GM04504 (cell line): ENCODE measurements at regions not wholly inside any gene's neighbourhood (a gene's known extent, or its start where the extent isn't known, plus 50 kb on each side); places are given as distances from the start of the nearest gene placed in this dataset.
"Not testable (repeated sequence)": the region's sequence is repeated elsewhere in the genome, so short reads cannot be mapped to it uniquely, and the experiment has no call there.

Source experiments
- DNase-seq: peaks from one replicate; pipeline ENCODE4 v3.0.0-alpha.2; 2012; ENCODE audit warnings: low read depth

- DNase-seq, result peak; percentile 98
Measured at GRCh38 chr1:96865731-96866685, 144.4 kb downstream of the PTBP2 start.

- no peak for DNase-seq
Measured at GRCh38 chr1:96872757-96873156, 151.2 kb downstream of the PTBP2 start.

GRCh38 chr1:96878640-96879039 lies 157.1 kb downstream of the PTBP2 start:
- no peak for DNase-seq

GRCh38 chr1:96880626-96881025 lies 159.0 kb downstream of the PTBP2 start:
- no peak for DNase-seq

- no peak for DNase-seq
Measured at GRCh38 chr1:96882096-96882495, 160.5 kb downstream of the PTBP2 start.

- DNase-seq, result no peak
Measured at GRCh38 chr1:96886474-96886873, 164.9 kb downstream of the PTBP2 start.

- DNase-seq, result no peak
Measured at GRCh38 chr1:96887501-96887900, 165.9 kb downstream of the PTBP2 start.

GRCh38 chr1:96901783-96902363 lies 180.3 kb downstream of the PTBP2 start:
- DNase-seq, result no peak

- no peak for DNase-seq
Measured at GRCh38 chr1:96912248-96912647, 190.7 kb downstream of the PTBP2 start.

- DNase-seq, result not testable (repeated sequence)
Measured at GRCh38 chr1:96915701-96916100, 194.1 kb downstream of the PTBP2 start.

GRCh38 chr1:96918406-96918805 lies 196.8 kb downstream of the PTBP2 start:
- DNase-seq, result peak; percentile 23

GRCh38 chr1:96922181-96922580 lies 200.6 kb downstream of the PTBP2 start:
- DNase-seq, result no peak

GRCh38 chr1:96923753-96924152 lies 202.2 kb downstream of the PTBP2 start:
- no peak for DNase-seq

- DNase-seq, result no peak
Measured at GRCh38 chr1:96926176-96926575, 204.6 kb downstream of the PTBP2 start.

- no peak for DNase-seq
Measured at GRCh38 chr1:96927125-96927524, 205.5 kb downstream of the PTBP2 start.

- no peak for DNase-seq
Measured at GRCh38 chr1:96931136-96931535, 209.6 kb downstream of the PTBP2 start.

- no peak for DNase-seq
Measured at GRCh38 chr1:96934282-96934681, 212.7 kb downstream of the PTBP2 start.

- no peak for DNase-seq
Measured at GRCh38 chr1:96944432-96945092, 223.0 kb downstream of the PTBP2 start.

GRCh38 chr1:96945509-96946084 lies 224.0 kb downstream of the PTBP2 start:
- DNase-seq, result no peak

GRCh38 chr1:96955307-96956012 lies 233.9 kb downstream of the PTBP2 start:
- no peak for DNase-seq

GRCh38 chr1:96962216-96962615 lies 240.6 kb downstream of the PTBP2 start:
- DNase-seq, result no peak

- peak; percentile 28 for DNase-seq
Measured at GRCh38 chr1:96962751-96963211, 241.2 kb downstream of the PTBP2 start.
